Endodermal cell (in vitro differentiated cells): ENCODE measurements at regions not wholly inside any gene's neighbourhood (a gene's known extent, or its start where the extent isn't known, plus 50 kb on each side); places are given as distances from the start of the nearest gene placed in this dataset.

ENCODE experiments used
- DNase-seq: peaks from one replicate; pipeline ENCODE4 v3.0.0-alpha.2; 2017
- H3K27ac ChIP-seq: 2 replicates; pipeline ENCODE4 v1.5.1; 2013; ENCODE audit warnings: mild to moderate bottlenecking, low read depth, low read length, moderate library complexity
- H3K27me3 ChIP-seq: 2 replicates; pipeline ENCODE4 v1.6.1; 2013; ENCODE audit warnings: mild to moderate bottlenecking, low read length, moderate library complexity; ENCODE audit not compliant: insufficient read depth, control insufficient read depth, poor library complexity, severe bottlenecking
- H3K36me3 ChIP-seq: 2 replicates; pipeline ENCODE4 v1.7.0; 2013; ENCODE audit warnings: mild to moderate bottlenecking, low read length, moderate library complexity; ENCODE audit not compliant: control insufficient read depth, insufficient read depth
- H3K4me1 ChIP-seq: one replicate; pipeline ENCODE4 v1.7.0; 2013; ENCODE audit warnings: low read length; ENCODE audit not compliant: control insufficient read depth, insufficient read depth
- H3K4me3 ChIP-seq: 2 replicates; pipeline ENCODE4 v1.5.1; 2013; ENCODE audit warnings: mild to moderate bottlenecking, low read length, moderate library complexity
- H3K9ac ChIP-seq: 2 replicates; pipeline ENCODE4 v1.6.1; 2013; ENCODE audit warnings: mild to moderate bottlenecking, low read length, moderate library complexity; ENCODE audit not compliant: poor library complexity, severe bottlenecking; ENCODE audit errors: extremely low read depth
- H3K9me3 ChIP-seq: 2 replicates; pipeline ENCODE4 v1.6.1; 2013; ENCODE audit warnings: mild to moderate bottlenecking, low read length, moderate library complexity; ENCODE audit not compliant: control insufficient read depth
- H3K27ac Mint-ChIP-seq: 2 replicates; pipeline ENCODE4 v1.8.0; 2020; ENCODE audit warnings: mixed read lengths
- H3K27me3 Mint-ChIP-seq: 2 replicates; pipeline ENCODE4 v1.8.0; 2021; ENCODE audit warnings: mild to moderate bottlenecking, mixed read lengths; ENCODE audit not compliant: insufficient read depth
- H3K36me3 Mint-ChIP-seq: 2 replicates; pipeline ENCODE4 v1.8.0; 2020; ENCODE audit warnings: low read depth, mixed read lengths
- H3K4me1 Mint-ChIP-seq: 2 replicates; pipeline ENCODE4 v1.8.0; 2020; ENCODE audit warnings: mixed read lengths
- H3K4me3 Mint-ChIP-seq: 2 replicates; pipeline ENCODE4 v1.8.0; 2020; ENCODE audit warnings: mild to moderate bottlenecking, moderate library complexity, mixed read lengths
- H3K9me3 Mint-ChIP-seq: 2 replicates; pipeline ENCODE4 v1.8.0; 2020; ENCODE audit warnings: mild to moderate bottlenecking, mixed read lengths
- WGBS, 2 experiments: methylation state at CpG; one replicate each; pipeline versions ENCODE4 v1.1.5 to v1.1.7; 2013; ENCODE audit warnings: missing lambda C conversion rate in 2 of 2, mixed read lengths in 1 of 2; ENCODE audit not compliant: insufficient coverage in 1 of 2, insufficient read length in 1 of 2; 5-methylcytosine and 5-hydroxymethylcytosine counted together
- TF ChIP-seq, protein P1 (sequence below): fragments of 200-600 bp; sonication (generic); conservative IDR thresholded peaks from 2 replicates; pipeline ENCODE4 v1.5.0; 2021; ENCODE audit warnings: antibody characterized with exemption, mild to moderate bottlenecking

DNA sequence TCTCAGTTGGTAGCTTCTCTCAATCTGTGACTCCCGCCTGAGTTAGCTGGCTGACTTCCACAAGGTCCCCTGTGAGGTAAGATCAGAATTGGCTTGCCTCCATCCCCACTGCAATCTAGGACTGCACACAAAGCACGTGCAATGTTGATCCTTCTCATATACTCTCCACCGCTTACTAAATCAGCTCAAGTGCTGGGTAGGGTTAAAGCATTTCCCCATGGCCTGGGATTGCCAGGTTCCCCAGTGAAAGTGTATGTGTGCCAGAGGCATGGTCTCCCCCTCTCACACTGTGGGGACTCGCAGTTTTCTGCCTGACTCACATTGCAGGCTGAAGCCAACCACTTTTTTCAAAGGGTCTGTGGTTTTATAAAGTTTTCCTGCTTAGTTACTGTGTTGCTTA is 886.9 kb downstream of the FAM133A start:
- DNase-seq: no peak
- Mint-ChIP-seq H3K27ac (no peak overlapping the region), H3K4me3 (no peak overlapping the region), H3K4me1 (no peaks in the 10 kb centered on the region), H3K9me3 (peaks cover 57% of the 10 kb centered on the region), H3K27me3 (no peaks in the 10 kb centered on the region), H3K36me3 (peaks cover 28% of the 10 kb centered on the region)
- 94% methylated on average over 4 of the region's 4 CpGs; no CpG with 5 or more reads in 1 of the 2 experiments for WGBS, 2 experiments
- no peak overlapping the region for H3K9ac ChIP-seq
- no peaks in the 10 kb centered on the region for H3K27me3 ChIP-seq
- H3K4me3 ChIP-seq: no peak overlapping the region
- no peak overlapping the region for H3K27ac ChIP-seq
- TF ChIP-seq, protein P1, sequence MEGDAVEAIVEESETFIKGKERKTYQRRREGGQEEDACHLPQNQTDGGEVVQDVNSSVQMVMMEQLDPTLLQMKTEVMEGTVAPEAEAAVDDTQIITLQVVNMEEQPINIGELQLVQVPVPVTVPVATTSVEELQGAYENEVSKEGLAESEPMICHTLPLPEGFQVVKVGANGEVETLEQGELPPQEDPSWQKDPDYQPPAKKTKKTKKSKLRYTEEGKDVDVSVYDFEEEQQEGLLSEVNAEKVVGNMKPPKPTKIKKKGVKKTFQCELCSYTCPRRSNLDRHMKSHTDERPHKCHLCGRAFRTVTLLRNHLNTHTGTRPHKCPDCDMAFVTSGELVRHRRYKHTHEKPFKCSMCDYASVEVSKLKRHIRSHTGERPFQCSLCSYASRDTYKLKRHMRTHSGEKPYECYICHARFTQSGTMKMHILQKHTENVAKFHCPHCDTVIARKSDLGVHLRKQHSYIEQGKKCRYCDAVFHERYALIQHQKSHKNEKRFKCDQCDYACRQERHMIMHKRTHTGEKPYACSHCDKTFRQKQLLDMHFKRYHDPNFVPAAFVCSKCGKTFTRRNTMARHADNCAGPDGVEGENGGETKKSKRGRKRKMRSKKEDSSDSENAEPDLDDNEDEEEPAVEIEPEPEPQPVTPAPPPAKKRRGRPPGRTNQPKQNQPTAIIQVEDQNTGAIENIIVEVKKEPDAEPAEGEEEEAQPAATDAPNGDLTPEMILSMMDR: no peak
- H3K4me1 ChIP-seq: no peaks in the 10 kb centered on the region
- no peaks in the 10 kb centered on the region for H3K9me3 ChIP-seq
- no peaks in the 10 kb centered on the region for H3K36me3 ChIP-seq

DNA sequence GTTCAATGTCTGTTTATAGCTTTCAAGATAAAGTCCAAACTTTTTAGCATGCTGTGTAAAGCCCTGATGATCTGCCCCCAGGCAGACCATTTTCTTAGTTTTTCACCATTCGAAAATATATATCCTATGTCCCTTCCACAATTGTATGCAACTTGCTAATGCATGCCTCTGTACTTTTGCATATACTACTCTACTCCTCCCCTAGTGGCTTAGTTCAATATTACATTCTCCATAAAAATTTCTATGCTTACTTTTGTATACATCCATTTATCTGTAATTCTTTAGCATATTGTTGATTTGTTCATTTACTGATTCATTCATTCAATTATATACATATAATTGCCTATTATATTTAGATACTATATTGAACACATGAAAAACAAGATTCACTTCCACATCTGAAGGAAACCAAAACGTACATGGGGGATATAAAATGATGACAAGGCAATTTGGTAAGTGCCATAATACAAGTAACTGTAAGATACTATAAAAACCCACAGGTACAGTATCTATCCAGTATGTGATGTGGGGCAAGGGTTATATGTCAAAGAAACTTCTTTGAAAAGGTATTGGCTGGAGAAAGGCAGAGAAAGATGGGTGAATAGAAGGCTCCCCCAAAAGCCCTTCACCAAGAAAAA is 902.5 kb downstream of the FAM133A start:
- WGBS, 2 experiments: 88 to 100% methylated on average over 1 of the region's 2 CpGs
- Histone ChIP-seq H3K4me1 (no peaks in the 10 kb centered on the region), H3K9me3 (no peaks in the 10 kb centered on the region), H3K36me3 (no peaks in the 10 kb centered on the region), H3K27me3 (no peaks in the 10 kb centered on the region), H3K9ac (no peak overlapping the region), H3K27ac (no peak overlapping the region), H3K4me3 (no peak overlapping the region)
- Mint-ChIP-seq H3K9me3 (no peaks in the 10 kb centered on the region), H3K4me1 (no peaks in the 10 kb centered on the region), H3K27ac (no peak overlapping the region), H3K27me3 (no peaks in the 10 kb centered on the region), H3K4me3 (no peak overlapping the region), H3K36me3 (peaks cover 25% of the 10 kb centered on the region)
- DNase-seq: no peak
- TF ChIP-seq, protein P1: peak; percentile 72

DNA sequence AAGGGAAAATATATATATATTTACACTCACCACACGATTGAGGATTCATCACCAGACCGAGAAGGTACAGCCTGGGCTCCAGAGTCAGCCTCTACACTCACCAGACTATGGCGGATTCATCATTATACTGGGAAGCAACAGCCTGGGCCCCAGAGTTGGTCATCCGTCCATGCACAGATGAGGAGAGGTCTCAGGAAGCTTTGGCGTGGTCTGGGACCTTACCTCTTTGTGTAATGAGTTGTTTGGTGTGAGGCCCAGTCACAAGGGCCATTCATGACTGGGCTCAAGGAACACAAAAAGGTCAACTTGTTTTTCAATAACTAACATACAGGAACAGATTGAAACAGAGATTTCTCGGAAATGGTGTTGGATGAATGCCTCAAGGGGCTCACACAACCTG is 926.1 kb downstream of the FAM133A start:
- H3K4me3 ChIP-seq: no peak overlapping the region
- H3K9me3 Mint-ChIP-seq: no peaks in the 10 kb centered on the region
- H3K27ac Mint-ChIP-seq: no peak overlapping the region
- H3K4me3 Mint-ChIP-seq: no peak overlapping the region
- peaks cover 4% of the 10 kb centered on the region for H3K36me3 Mint-ChIP-seq
- no peaks in the 10 kb centered on the region for H3K36me3 ChIP-seq
- no peaks in the 10 kb centered on the region for H3K27me3 ChIP-seq
- TF ChIP-seq, protein P1: no peak
- no peaks in the 10 kb centered on the region for H3K4me1 ChIP-seq
- no peaks in the 10 kb centered on the region for H3K4me1 Mint-ChIP-seq
- H3K27me3 Mint-ChIP-seq: no peaks in the 10 kb centered on the region
- no peak overlapping the region for H3K9ac ChIP-seq
- H3K27ac ChIP-seq: no peak overlapping the region
- H3K9me3 ChIP-seq: no peaks in the 10 kb centered on the region
- 60 to 94% methylated on average over 1 to 5 of the region's 6 CpGs for WGBS, 2 experiments
- no peak for DNase-seq
